CD4-positive, alpha-beta memory T cell (primary cell): ENCODE measurements at regions not wholly inside any gene's neighbourhood (a gene's known extent, or its start where the extent isn't known, plus 50 kb on each side); places are given as distances from the start of the nearest gene placed in this dataset.
A peak's percentile ranks its signal among the peaks of the same experiment; 100 is the strongest.

Source experiments
- CTCF ChIA-PET: fragments of 350-600 bp; sonication (Branson Sonifier 250); formaldehyde crosslinking; loops from one replicate; lab custom pipeline; 2021; ENCODE audit warnings: inconsistent platforms; ENCODE audit not compliant: partially characterized antibody; lab: Charles Lee
- POLR2A ChIA-PET: fragments of 350-600 bp; sonication (Branson Sonifier 250); formaldehyde crosslinking; loops from one replicate; lab custom pipeline; 2021; ENCODE audit not compliant: partially characterized antibody; lab: Charles Lee
- DNase-seq, 5 donors: peaks; one replicate each; pipeline versions ENCODE4 v3.0.0 to v3.0.0-alpha.2; 2020 to 2022; ENCODE audit warnings: mixed read lengths in 1 of 5
- H3K27ac ChIP-seq: one replicate; pipeline ENCODE4 v1.7.0; 2013; ENCODE audit warnings: low read depth, low read length
- H3K27me3 ChIP-seq: 2 replicates; pipeline ENCODE4 v1.7.0; 2013; ENCODE audit warnings: mild to moderate bottlenecking, low read length, moderate library complexity; ENCODE audit not compliant: insufficient read depth
- H3K36me3 ChIP-seq: 2 replicates; pipeline ENCODE4 v1.7.0; 2013; ENCODE audit warnings: mild to moderate bottlenecking, low read length, moderate library complexity; ENCODE audit not compliant: insufficient read depth
- H3K4me1 ChIP-seq: 2 replicates; pipeline ENCODE4 v1.7.0; 2013; ENCODE audit warnings: mild to moderate bottlenecking, low read length, moderate library complexity; ENCODE audit not compliant: insufficient read depth
- H3K4me3 ChIP-seq, 2 donors: one replicate each; pipeline ENCODE4 v1.7.0; 2013; ENCODE audit warnings: low read length in 2 of 2, mild to moderate bottlenecking in 1 of 2
- H3K9me3 ChIP-seq, 2 donors: one replicate each; pipeline ENCODE4 v1.7.0; 2013; ENCODE audit warnings: low read length in 2 of 2, control low read depth in 1 of 2; ENCODE audit not compliant: control insufficient read depth in 1 of 2
- H3K27ac Mint-ChIP-seq, 7 donors: one replicate each; pipeline ENCODE4 v1.8.0; 2020 to 2021; ENCODE audit warnings: mixed read lengths in 7 of 7, mild to moderate bottlenecking in 6 of 7, inconsistent platforms in 3 of 7, moderate library complexity in 3 of 7
- H3K27me3 Mint-ChIP-seq, 2 donors: one replicate each; pipeline ENCODE4 v1.8.0; 2020 to 2021; ENCODE audit warnings: mixed read lengths in 2 of 2
- H3K36me3 Mint-ChIP-seq, 2 donors: one replicate each; pipeline ENCODE4 v1.8.0; 2020 to 2021; ENCODE audit warnings: mixed read lengths in 2 of 2, inconsistent platforms in 1 of 2, mild to moderate bottlenecking in 1 of 2
- H3K4me1 Mint-ChIP-seq, 4 donors: one replicate each; pipeline ENCODE4 v1.8.0; 2020 to 2021; ENCODE audit warnings: mixed read lengths in 4 of 4, mild to moderate bottlenecking in 1 of 4
- H3K4me3 Mint-ChIP-seq, 8 donors: one replicate each; pipeline ENCODE4 v1.8.0; 2020 to 2021; ENCODE audit warnings: mixed read lengths in 8 of 8, mild to moderate bottlenecking in 7 of 8, moderate library complexity in 6 of 8, inconsistent platforms in 3 of 8
- H3K9me3 Mint-ChIP-seq, 8 donors: one replicate each; pipeline ENCODE4 v1.8.0; 2020 to 2021; ENCODE audit warnings: mixed read lengths in 8 of 8, mild to moderate bottlenecking in 5 of 8, inconsistent platforms in 3 of 8, moderate library complexity in 1 of 8
- intact Hi-C: fragments of 100-400 bp; cut with micrococcal nuclease; formaldehyde crosslinking; loops from one replicate; pipeline ENCODE4 v1.15.1; 2023

GRCh38 chr6:149132336-149132735 lies 185.2 kb upstream of the TAB2 start:
- CTCF ChIA-PET: interaction anchor here (1.3 kb wide), 2 partner anchors 9 to 16 kb away, joined by 5 to 7 read pairs; no protein-coding TSS in a partner anchor
- peaks cover 4 to 17% of the 10 kb centered on the region in 2 donors for H3K36me3 Mint-ChIP-seq
- H3K27ac ChIP-seq: no peak overlapping the region

GRCh38 chr6:149134511-149134933 lies 183.0 kb upstream of the TAB2 start:
- ChIA-PET POLR2A (no interaction called here), CTCF (no interaction called here)
- H3K4me1 ChIP-seq: peaks cover 78% of the 10 kb centered on the region
- intact Hi-C loops: no loop called here
- no peaks in the 10 kb centered on the region for H3K27me3 ChIP-seq
- H3K4me3 ChIP-seq: no peak overlapping the region
- H3K36me3 Mint-ChIP-seq: peaks cover 4 to 14% of the 10 kb centered on the region in 2 donors
- no peak overlapping the region for H3K4me3 Mint-ChIP-seq
- H3K36me3 ChIP-seq: no peaks in the 10 kb centered on the region
- no peak overlapping the region for H3K27ac ChIP-seq
- peaks cover 28 to 59% (median 43%) of the 10 kb centered on the region in 4 donors for H3K4me1 Mint-ChIP-seq
- no peaks in the 10 kb centered on the region for H3K27me3 Mint-ChIP-seq
- no peaks in the 10 kb centered on the region for H3K9me3 ChIP-seq
- H3K27ac Mint-ChIP-seq: no peak overlapping the region
- DNase-seq: no peak
- H3K9me3 Mint-ChIP-seq: peaks cover 0 to 4% (median 0%) of the 10 kb centered on the region in 8 donors

More at GRCh38 chr6:149132336-149132735, 185.2 kb upstream of the TAB2 start:
- no peak overlapping the region for H3K4me3 ChIP-seq
- no peaks in the 10 kb centered on the region for H3K9me3 ChIP-seq
- Mint-ChIP-seq H3K9me3 (peaks cover 0 to 2% (median 0%) of the 10 kb centered on the region in 8 donors), H3K4me3 (peak overlapping the region in 4 of 8 donors; percentile 2 to 62 (median 30)), H3K4me1 (peaks cover 37 to 61% (median 52%) of the 10 kb centered on the region in 4 donors), H3K27me3 (no peaks in the 10 kb centered on the region), H3K27ac (peak overlapping the region; percentile 6 to 88 (median 71))
- no peaks in the 10 kb centered on the region for H3K36me3 ChIP-seq
- DNase-seq: no peak
- intact Hi-C loops: no loop called here
- H3K4me1 ChIP-seq: peaks cover 78% of the 10 kb centered on the region
- no peaks in the 10 kb centered on the region for H3K27me3 ChIP-seq
- POLR2A ChIA-PET: interaction anchor here (0.6 to 5.0 kb wide), 6 partner anchors 7 to 210 kb away, joined by 3 to 38 read pairs (median 5); no protein-coding TSS in a partner anchor

- H3K36me3 ChIP-seq: no peaks in the 10 kb centered on the region
- peaks cover 6 to 10% of the 10 kb centered on the region in 2 donors for H3K36me3 Mint-ChIP-seq
- no peak overlapping the region for H3K4me3 Mint-ChIP-seq
- CTCF ChIA-PET: interaction anchor here (0.7 kb wide), 1 partner anchor 9 kb away, joined by 3 read pairs; no protein-coding TSS in a partner anchor
- no peak for DNase-seq
- H3K4me3 ChIP-seq: no peak overlapping the region
- peaks cover 0 to 4% (median 0%) of the 10 kb centered on the region in 8 donors for H3K9me3 Mint-ChIP-seq
- no peak overlapping the region for H3K27ac ChIP-seq
- H3K4me1 ChIP-seq: peaks cover 78% of the 10 kb centered on the region
- intact Hi-C loops: no loop called here
- H3K27me3 ChIP-seq: no peaks in the 10 kb centered on the region
- no peaks in the 10 kb centered on the region for H3K27me3 Mint-ChIP-seq
- H3K4me1 Mint-ChIP-seq: peaks cover 34 to 59% (median 45%) of the 10 kb centered on the region in 4 donors
- no peaks in the 10 kb centered on the region for H3K9me3 ChIP-seq
- no peak overlapping the region for H3K27ac Mint-ChIP-seq
- POLR2A ChIA-PET: interaction anchor here (1.3 kb wide), 2 partner anchors 12 to 19 kb away, joined by 3 to 5 read pairs; no protein-coding TSS in a partner anchor
Measured at GRCh38 chr6:149135809-149136208, 181.7 kb upstream of the TAB2 start.

- H3K4me3 ChIP-seq: no peak overlapping the region
- intact Hi-C loops: no loop called here
- CTCF ChIA-PET: interaction anchor here (0.8 to 3.0 kb wide), 2 partner anchors 8 to 296 kb away, joined by 3 to 8 read pairs; no protein-coding TSS in a partner anchor
- Mint-ChIP-seq H3K9me3 (peaks cover 0 to 4% (median 0%) of the 10 kb centered on the region in 8 donors), H3K36me3 (peaks cover 6 to 15% of the 10 kb centered on the region in 2 donors), H3K27ac (peak overlapping the region in 1 of 7 donors; percentile 73), H3K27me3 (no peaks in the 10 kb centered on the region), H3K4me3 (no peak overlapping the region), H3K4me1 (peaks cover 39 to 61% (median 49%) of the 10 kb centered on the region in 4 donors)
- H3K27ac ChIP-seq: no peak overlapping the region
- no peaks in the 10 kb centered on the region for H3K27me3 ChIP-seq
- peaks cover 78% of the 10 kb centered on the region for H3K4me1 ChIP-seq
- H3K9me3 ChIP-seq: no peaks in the 10 kb centered on the region
- POLR2A ChIA-PET: interaction anchor here (1.3 kb wide), 1 partner anchor 19 kb away, joined by 3 read pairs; no protein-coding TSS in a partner anchor
- no peak for DNase-seq
- H3K36me3 ChIP-seq: no peaks in the 10 kb centered on the region
Measured at GRCh38 chr6:149136273-149136912, 181.1 kb upstream of the TAB2 start.

- Mint-ChIP-seq H3K36me3 (peaks cover 6 to 17% of the 10 kb centered on the region in 2 donors), H3K27me3 (no peaks in the 10 kb centered on the region), H3K9me3 (peaks cover 0 to 6% (median under 1%) of the 10 kb centered on the region in 8 donors), H3K4me1 (peaks cover 40 to 61% (median 50%) of the 10 kb centered on the region in 4 donors), H3K4me3 (no peak overlapping the region), H3K27ac (peak overlapping the region in 1 of 7 donors; percentile 73)
- no peak overlapping the region for H3K4me3 ChIP-seq
- DNase-seq: no peak
- H3K9me3 ChIP-seq: no peaks in the 10 kb centered on the region
- intact Hi-C loops: no loop called here
- H3K4me1 ChIP-seq: peaks cover 78% of the 10 kb centered on the region
- H3K27ac ChIP-seq: no peak overlapping the region
- ChIA-PET POLR2A (interaction anchor here (1.3 kb wide), 1 partner anchor 18 kb away, joined by 3 read pairs; no protein-coding TSS in a partner anchor), CTCF (interaction anchor here (0.8 to 3.0 kb wide), 2 partner anchors 8 to 295 kb away, joined by 3 to 8 read pairs; no protein-coding TSS in a partner anchor)
- H3K36me3 ChIP-seq: no peaks in the 10 kb centered on the region
- no peaks in the 10 kb centered on the region for H3K27me3 ChIP-seq
Measured at GRCh38 chr6:149136913-149137286, 180.6 kb upstream of the TAB2 start.

GRCh38 chr6:149137594-149137993 lies 179.9 kb upstream of the TAB2 start:
- H3K9me3 ChIP-seq: no peaks in the 10 kb centered on the region
- DNase-seq: no peak
- no peaks in the 10 kb centered on the region for H3K27me3 ChIP-seq
- Mint-ChIP-seq H3K27me3 (no peaks in the 10 kb centered on the region), H3K4me3 (peak overlapping the region in 2 of 8 donors; percentile 7 to 18), H3K4me1 (peaks cover 35 to 59% (median 45%) of the 10 kb centered on the region in 4 donors), H3K9me3 (peaks cover 0 to 11% (median 4%) of the 10 kb centered on the region in 8 donors), H3K36me3 (peaks cover 0 to 15% of the 10 kb centered on the region in 2 donors), H3K27ac (peak overlapping the region; percentile 71 to 96 (median 90))
- H3K4me3 ChIP-seq: no peak overlapping the region
- ChIA-PET POLR2A (interaction anchor here (0.8 to 1.0 kb wide), 3 partner anchors 10 to 32 kb away, joined by 3 read pairs; no protein-coding TSS in a partner anchor), CTCF (interaction anchor here (1.2 to 3.0 kb wide), 3 partner anchors 41 to 296 kb away, joined by 3 to 8 read pairs (median 3); no protein-coding TSS in a partner anchor)
- H3K27ac ChIP-seq: no peak overlapping the region
- H3K4me1 ChIP-seq: peaks cover 77% of the 10 kb centered on the region
- intact Hi-C loops: no loop called here
- no peaks in the 10 kb centered on the region for H3K36me3 ChIP-seq

GRCh38 chr6:149138089-149138488 lies 179.4 kb upstream of the TAB2 start:
- no peak overlapping the region for H3K4me3 ChIP-seq
- no peaks in the 10 kb centered on the region for H3K27me3 ChIP-seq
- H3K36me3 ChIP-seq: no peaks in the 10 kb centered on the region
- ChIA-PET CTCF (interaction anchor here (0.8 to 3.0 kb wide), 6 partner anchors 26 to 295 kb away, joined by 3 to 8 read pairs (median 3); no protein-coding TSS in a partner anchor), POLR2A (interaction anchor here (0.8 to 3.0 kb wide), 5 partner anchors 8 to 41 kb away, joined by 3 to 38 read pairs (median 3); no protein-coding TSS in a partner anchor)
- peaks cover 76% of the 10 kb centered on the region for H3K4me1 ChIP-seq
- Mint-ChIP-seq H3K36me3 (peaks cover under 1 to 14% of the 10 kb centered on the region in 2 donors), H3K27ac (peak overlapping the region; percentile 71 to 96 (median 90)), H3K9me3 (peaks cover 0 to 14% (median 4%) of the 10 kb centered on the region in 8 donors), H3K4me1 (peaks cover 33 to 54% (median 42%) of the 10 kb centered on the region in 4 donors), H3K4me3 (no peak overlapping the region), H3K27me3 (no peaks in the 10 kb centered on the region)
- no peaks in the 10 kb centered on the region for H3K9me3 ChIP-seq
- DNase-seq: no peak
- intact Hi-C loops: no loop called here
- no peak overlapping the region for H3K27ac ChIP-seq
